HepG2 (cell line): ENCODE measurements at regions not wholly inside any gene's neighbourhood (a gene's known extent, or its start where the extent isn't known, plus 50 kb on each side); places are given as distances from the start of the nearest gene placed in this dataset.
"Not testable (repeated sequence)": the region's sequence is repeated elsewhere in the genome, so short reads cannot be mapped to it uniquely, and the experiment has no call there.

Experiments used
- CEBPB ChIP-seq: IDR thresholded peaks from 2 replicates; pipeline ENCODE4 v1.6.1; 2011; ENCODE audit warnings: low read depth, low read length, improper control_type of control experiment, borderline replicate concordance
- KDM1A ChIP-seq: IDR thresholded peaks from 2 replicates; pipeline ENCODE4 v1.6.1; 2016; ENCODE audit warnings: missing compliant biosample characterization

DNA sequence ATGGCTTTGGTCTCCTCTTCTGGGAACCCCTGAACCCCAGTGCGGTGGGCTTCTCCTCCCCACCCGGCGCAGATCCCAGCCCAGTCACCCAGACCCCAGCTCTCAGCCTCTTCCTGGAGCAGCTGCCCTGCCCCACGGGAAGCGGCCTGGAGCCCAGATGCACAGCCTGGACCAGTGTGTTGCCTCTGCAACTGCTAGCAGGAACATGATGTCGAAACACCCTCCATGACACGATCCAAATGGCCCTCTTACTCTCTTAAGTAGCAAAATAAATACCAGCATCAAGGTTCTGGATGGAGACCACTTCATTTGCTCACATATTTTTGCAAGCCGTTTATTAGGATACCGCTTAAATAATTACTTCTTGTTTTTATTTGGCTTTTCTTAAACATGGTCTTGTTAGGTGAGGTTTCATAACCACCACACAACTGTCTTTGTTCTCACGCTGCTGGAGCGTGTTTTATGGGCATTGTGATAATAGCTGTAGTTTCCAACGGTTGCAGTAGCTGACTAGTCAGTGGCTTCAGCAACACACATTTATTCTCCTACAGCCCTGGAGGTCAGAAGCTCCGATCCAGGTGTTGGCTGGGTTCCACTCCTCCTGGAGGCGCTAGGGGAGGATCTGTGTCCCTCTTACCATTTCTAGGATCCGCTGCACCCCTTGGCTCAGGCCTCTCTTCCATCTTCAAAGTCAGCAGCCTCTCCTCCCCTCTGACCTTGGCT lies 5453.9 kb upstream of the TPTE start:
- not testable (repeated sequence) for TF ChIP-seq KDM1A (CRISPR knock-in tag); CEBPB
